GM13976 (cell line): ENCODE measurements at regions not wholly inside any gene's neighbourhood (a gene's known extent, or its start where the extent isn't known, plus 50 kb on each side); places are given as distances from the start of the nearest gene placed in this dataset.
"Not testable (repeated sequence)": the region's sequence is repeated elsewhere in the genome, so short reads cannot be mapped to it uniquely, and the experiment has no call there.

Experiments
- DNase-seq: peaks from one replicate; pipeline ENCODE4 v3.0.0; 2012; ENCODE audit warnings: low spot score
- in situ Hi-C: fragments of 300-500 bp; cut with MboI; formaldehyde crosslinking; loops from one replicate; pipeline ENCODE4 v1.12.0; 2022; ENCODE audit warnings: low sequenced_read_pairs, mixed read lengths, inconsistent platforms; ENCODE audit not compliant: unreplicated experiment
- TF ChIP-seq, protein P1 (sequence below): IDR thresholded peaks from 2 replicates; pipeline ENCODE4 v1.5.1; 2012; ENCODE audit warnings: borderline replicate concordance, mild to moderate bottlenecking; ENCODE audit not compliant: insufficient read depth; ENCODE audit errors: extremely low read depth, missing control alignments, control extremely low read depth

DNA sequence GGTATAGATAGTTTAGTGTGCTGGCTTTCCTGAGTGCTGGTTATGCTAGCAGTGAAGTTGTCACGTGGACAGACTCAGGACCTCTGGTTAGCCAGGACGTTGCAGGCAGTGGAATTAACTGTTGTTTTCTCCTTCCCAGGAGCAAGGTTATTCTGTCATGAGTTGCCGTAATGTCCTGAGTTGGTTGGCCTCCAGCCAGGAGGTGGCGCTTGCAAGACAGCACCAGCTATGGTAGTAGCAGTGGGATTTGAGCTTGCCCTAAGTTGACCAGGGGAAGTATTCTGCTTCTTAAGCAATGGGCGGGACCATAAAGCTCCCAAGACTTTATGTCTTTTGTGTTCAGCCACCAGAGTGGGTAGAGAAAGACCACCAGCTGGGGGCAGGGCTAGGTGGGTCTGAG is 240.7 kb upstream of the DNAJC19 start:
- DNase-seq = no peak
- in situ Hi-C loops = no loop called here
- TF ChIP-seq, protein P1, sequence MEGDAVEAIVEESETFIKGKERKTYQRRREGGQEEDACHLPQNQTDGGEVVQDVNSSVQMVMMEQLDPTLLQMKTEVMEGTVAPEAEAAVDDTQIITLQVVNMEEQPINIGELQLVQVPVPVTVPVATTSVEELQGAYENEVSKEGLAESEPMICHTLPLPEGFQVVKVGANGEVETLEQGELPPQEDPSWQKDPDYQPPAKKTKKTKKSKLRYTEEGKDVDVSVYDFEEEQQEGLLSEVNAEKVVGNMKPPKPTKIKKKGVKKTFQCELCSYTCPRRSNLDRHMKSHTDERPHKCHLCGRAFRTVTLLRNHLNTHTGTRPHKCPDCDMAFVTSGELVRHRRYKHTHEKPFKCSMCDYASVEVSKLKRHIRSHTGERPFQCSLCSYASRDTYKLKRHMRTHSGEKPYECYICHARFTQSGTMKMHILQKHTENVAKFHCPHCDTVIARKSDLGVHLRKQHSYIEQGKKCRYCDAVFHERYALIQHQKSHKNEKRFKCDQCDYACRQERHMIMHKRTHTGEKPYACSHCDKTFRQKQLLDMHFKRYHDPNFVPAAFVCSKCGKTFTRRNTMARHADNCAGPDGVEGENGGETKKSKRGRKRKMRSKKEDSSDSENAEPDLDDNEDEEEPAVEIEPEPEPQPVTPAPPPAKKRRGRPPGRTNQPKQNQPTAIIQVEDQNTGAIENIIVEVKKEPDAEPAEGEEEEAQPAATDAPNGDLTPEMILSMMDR = no peak

- in situ Hi-C loops = no loop called here
- TF ChIP-seq, protein P1 = no peak
These were observed 223.8 kb upstream of the DNAJC19 start for GRCh38 chr3:181213347-181213746.

DNA sequence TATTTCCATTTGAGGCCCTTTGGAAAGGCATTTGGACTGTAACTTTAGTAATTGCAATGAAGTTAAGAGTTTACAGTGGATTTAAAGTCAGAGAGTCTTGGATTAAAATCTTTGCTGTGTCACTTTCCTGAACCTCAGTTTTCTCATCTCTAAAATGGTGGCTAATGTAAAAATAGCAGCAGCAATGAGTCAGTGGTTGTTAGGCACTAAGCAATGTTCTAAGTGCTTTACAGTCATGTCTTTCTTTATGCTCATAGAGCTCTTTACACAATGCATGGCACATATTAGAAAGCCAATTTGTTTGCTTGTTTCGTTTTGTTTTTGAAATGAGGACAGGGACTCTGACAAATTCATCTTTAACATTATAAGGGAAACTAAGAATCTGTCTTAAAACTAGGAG is 222.7 kb upstream of the DNAJC19 start:
- no peak for DNase-seq
- TF ChIP-seq, protein P1 = no peak
- in situ Hi-C loops = no loop called here

More at GRCh38 chr3:181213347-181213746, 223.8 kb upstream of the DNAJC19 start:
- no peak for DNase-seq

GRCh38 chr3:181210275-181210674 is 220.7 kb upstream of the DNAJC19 start:
- no peak for DNase-seq

GRCh38 chr3:181189556-181189955 is 200.0 kb upstream of the DNAJC19 start:
- TF ChIP-seq, protein P1 = no peak
- no peak for DNase-seq
- in situ Hi-C loops = no loop called here

More at GRCh38 chr3:181210275-181210674, 220.7 kb upstream of the DNAJC19 start:
- TF ChIP-seq, protein P1 = no peak
- in situ Hi-C loops = no loop called here

DNA sequence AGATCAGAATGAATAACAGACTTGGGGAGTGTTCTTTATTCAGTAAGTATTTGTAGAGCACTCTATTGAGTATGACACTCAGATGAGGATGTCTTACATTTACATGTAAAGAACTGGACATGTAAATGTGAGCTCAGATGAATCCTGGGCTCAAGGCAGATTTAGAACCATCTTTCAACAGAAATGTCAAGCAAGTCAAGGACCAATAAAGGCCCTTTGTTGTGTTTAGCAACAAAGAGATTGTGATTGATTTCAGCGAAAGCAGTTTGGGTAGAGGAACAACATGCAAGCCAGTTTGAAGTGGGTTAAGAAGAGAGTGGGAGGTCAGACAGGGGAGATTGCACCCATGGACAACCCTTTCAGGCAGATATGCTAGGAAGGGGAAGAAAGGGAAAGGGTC is 194.2 kb upstream of the DNAJC19 start:
- TF ChIP-seq, protein P1 = no peak
- no peak for DNase-seq
- in situ Hi-C loops = no loop called here

DNA sequence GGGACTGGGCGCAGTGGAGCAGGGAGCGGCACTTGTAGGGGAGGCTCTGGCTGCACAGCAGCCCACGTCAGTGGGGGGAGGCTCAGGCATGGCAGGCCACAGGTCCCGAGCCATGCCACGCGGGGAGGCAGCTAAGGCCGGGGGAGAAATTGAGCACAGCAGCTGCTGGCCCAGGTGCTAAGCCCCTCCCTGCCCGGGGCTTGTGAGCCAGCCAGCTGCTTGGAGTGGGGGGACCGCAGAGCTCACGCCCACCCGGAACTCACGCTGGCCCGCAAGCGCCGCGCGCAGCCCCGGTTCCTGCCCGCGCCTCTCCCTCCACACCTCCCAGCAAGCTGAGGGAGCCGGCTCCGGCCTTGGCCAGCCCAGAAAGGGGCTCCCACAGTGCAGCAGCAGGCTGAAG is 193.5 kb upstream of the DNAJC19 start:
- in situ Hi-C loops, DNase-seq: not testable (repeated sequence)
